T-cell (primary cell): ENCODE measurements at regions not wholly inside any gene's neighbourhood (a gene's known extent, or its start where the extent isn't known, plus 50 kb on each side); places are given as distances from the start of the nearest gene placed in this dataset.
"Not testable (repeated sequence)": the region's sequence is repeated elsewhere in the genome, so short reads cannot be mapped to it uniquely, and the experiment has no call there.

Experiments used
- ATAC-seq, 4 experiments: fragments of 200-7000 bp in 3 of 4; fragments of 150-1000 bp in 1 of 4; cut with Tn5 transposase; replicated peaks in 1 of 4; 1 replicate in 3 of 4; 2 replicates in 1 of 4; pipeline ENCODE4 v1.10.0; 2021; ENCODE audit warnings: moderate library complexity in 3 of 4, mild to moderate bottlenecking in 2 of 4, moderate number of reproducible peaks in 1 of 4
- CTCF ChIA-PET, 2 donors: fragments of 300-600 bp; sonication (Branson Sonifier 250); formaldehyde crosslinking; loops; one replicate each; lab custom pipeline; 2022; ENCODE audit warnings: antibody characterized with exemption in 2 of 2; lab: Charles Lee
- POLR2A ChIA-PET, 2 donors: fragments of 300-600 bp; sonication (Branson Sonifier 250); formaldehyde crosslinking; loops; one replicate each; lab custom pipeline; 2022; ENCODE audit warnings: antibody characterized with exemption in 2 of 2; lab: Charles Lee
- DNase-seq, 35 experiments: peaks; one replicate each; pipeline versions ENCODE4 v3.0.0 to v3.0.0-alpha.2; 2013 to 2023
- H3K27ac ChIP-seq: one replicate; pipeline ENCODE4 v1.5.1; 2013; ENCODE audit warnings: low read length
- H3K27me3 ChIP-seq, 2 experiments: replicated peaks in 1 of 2; 1 replicate in 1 of 2; 2 replicates in 1 of 2; pipeline versions ENCODE4 v1.6.1 to v1.7.0; 2013; ENCODE audit warnings: low read length in 1 of 2, mixed read lengths in 1 of 2; ENCODE audit not compliant: control insufficient read depth in 2 of 2, insufficient read depth in 2 of 2; ENCODE audit errors: extremely low read depth in 1 of 2
- H3K36me3 ChIP-seq, 2 donors: 1 replicate in 1 of 2; 2 replicates in 1 of 2; pipeline versions ENCODE4 v1.6.1 to v1.7.0; 2013; ENCODE audit warnings: low read length in 1 of 2; ENCODE audit not compliant: control insufficient read depth in 2 of 2, insufficient read depth in 1 of 2; ENCODE audit errors: extremely low read depth in 1 of 2
- H3K4me1 ChIP-seq, 2 experiments: 1 replicate in 1 of 2; 2 replicates in 1 of 2; pipeline versions ENCODE4 v1.6.1 to v1.7.0; 2013; ENCODE audit warnings: low read length in 2 of 2, mixed read lengths in 1 of 2; ENCODE audit not compliant: insufficient read depth in 2 of 2, control insufficient read depth in 1 of 2; ENCODE audit errors: extremely low read depth in 1 of 2
- H3K4me3 ChIP-seq, 2 donors: 1 replicate in 1 of 2; 2 replicates in 1 of 2; pipeline versions ENCODE4 v1.5.1 to v1.7.0; 2013; ENCODE audit warnings: mild to moderate bottlenecking in 2 of 2, low read length in 1 of 2, moderate library complexity in 1 of 2; ENCODE audit not compliant: control insufficient read depth in 1 of 2; ENCODE audit errors: extremely low read depth in 1 of 2
- H3K9me3 ChIP-seq: 2 replicates; pipeline ENCODE4 v1.7.0; 2013
- H3K27ac Mint-ChIP-seq, 2 donors: one replicate each; pipeline ENCODE4 v1.8.0; 2020 to 2021; ENCODE audit warnings: mild to moderate bottlenecking in 2 of 2, mixed read lengths in 2 of 2
- H3K27me3 Mint-ChIP-seq, 2 donors: one replicate each; pipeline ENCODE4 v1.8.0; 2021 to 2022; ENCODE audit warnings: mixed read lengths in 2 of 2
- H3K36me3 Mint-ChIP-seq: one replicate; pipeline ENCODE4 v1.8.0; 2021; ENCODE audit warnings: mixed read lengths
- H3K4me1 Mint-ChIP-seq, 3 donors: one replicate each; pipeline ENCODE4 v1.8.0; 2020 to 2022; ENCODE audit warnings: mixed read lengths in 3 of 3, mild to moderate bottlenecking in 1 of 3
- H3K4me3 Mint-ChIP-seq, 3 donors: one replicate each; pipeline ENCODE4 v1.8.0; 2020 to 2022; ENCODE audit warnings: mild to moderate bottlenecking in 3 of 3, mixed read lengths in 3 of 3, moderate library complexity in 3 of 3
- H3K9me3 Mint-ChIP-seq, 3 donors: one replicate each; pipeline ENCODE4 v1.8.0; 2020 to 2022; ENCODE audit warnings: mixed read lengths in 3 of 3
- WGBS: methylation state at CpG from one replicate; pipeline ENCODE4 v1.1.5; 2013; ENCODE audit warnings: missing lambda C conversion rate; ENCODE audit not compliant: insufficient coverage; 5-methylcytosine and 5-hydroxymethylcytosine counted together

DNA sequence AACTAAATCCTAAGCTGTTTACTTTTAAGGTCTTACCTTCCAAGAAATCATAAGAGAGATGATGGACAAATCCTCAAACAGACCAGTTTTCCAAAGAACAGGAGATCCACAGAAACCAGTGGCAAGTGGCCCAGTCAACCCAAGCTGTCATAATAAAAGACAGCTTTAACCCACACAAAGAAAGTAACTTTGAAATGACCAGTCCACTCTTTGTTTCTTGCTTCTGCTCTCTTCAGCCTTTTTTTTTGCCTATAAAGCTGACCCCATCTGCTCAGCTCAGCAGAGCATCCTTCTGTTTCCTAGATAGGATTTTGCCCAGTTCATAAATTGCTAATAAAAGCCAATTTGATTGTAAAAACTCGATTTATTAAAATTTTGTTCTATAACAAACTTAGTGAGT lies 299.4 kb downstream of the OXSM start:
- ChIA-PET CTCF (no interaction called here), POLR2A (no interaction called here)
- Mint-ChIP-seq H3K4me1 (no peaks in the 10 kb centered on the region), H3K27me3 (no peaks in the 10 kb centered on the region), H3K4me3 (no peak overlapping the region), H3K36me3 (no peaks in the 10 kb centered on the region), H3K27ac (no peak overlapping the region), H3K9me3 (peaks cover 16 to 26% (median 26%) of the 10 kb centered on the region in 3 donors)
- Histone ChIP-seq H3K36me3 (no peaks in the 10 kb centered on the region), H3K4me1 (no peaks in the 10 kb centered on the region), H3K4me3 (no peak overlapping the region), H3K27ac (no peak overlapping the region), H3K9me3 (no peaks in the 10 kb centered on the region), H3K27me3 (no peaks in the 10 kb centered on the region)
- ATAC-seq (no peak), DNase-seq (no peak)
- WGBS, result no CpG with 5 or more reads among the region's 1 CpG

DNA sequence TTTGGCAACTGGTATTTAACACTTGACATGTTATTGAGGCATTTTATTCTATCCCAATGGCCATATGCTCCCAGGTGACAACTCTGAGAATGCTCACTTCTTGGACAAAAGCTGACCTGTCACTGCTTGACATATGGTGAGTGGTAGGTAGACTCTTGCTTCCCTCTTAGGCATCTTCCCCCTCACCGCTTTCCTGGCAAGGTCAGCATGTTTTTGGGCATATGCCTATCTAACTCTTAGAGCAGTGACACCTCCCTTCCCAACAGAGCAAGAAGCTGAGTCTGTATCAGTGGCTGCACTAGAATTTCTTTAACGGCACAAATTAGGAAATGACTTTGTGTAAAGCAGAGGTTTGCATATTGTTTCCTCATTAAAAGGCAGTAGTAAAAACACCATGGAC lies 300.7 kb downstream of the OXSM start:
- H3K4me3 ChIP-seq, result no peak overlapping the region
- H3K27ac ChIP-seq, result no peak overlapping the region
- CTCF ChIA-PET, result no interaction called here
- H3K4me3 Mint-ChIP-seq, result no peak overlapping the region
- no peak for DNase-seq
- POLR2A ChIA-PET, result no interaction called here
- H3K4me1 Mint-ChIP-seq, result no peaks in the 10 kb centered on the region
- H3K36me3 ChIP-seq, result no peaks in the 10 kb centered on the region
- no peaks in the 10 kb centered on the region for H3K27me3 Mint-ChIP-seq
- H3K9me3 Mint-ChIP-seq, result peaks cover 23 to 34% (median 25%) of the 10 kb centered on the region in 3 donors
- no peaks in the 10 kb centered on the region for H3K27me3 ChIP-seq
- no peak overlapping the region for H3K27ac Mint-ChIP-seq
- H3K9me3 ChIP-seq, result no peaks in the 10 kb centered on the region
- no CpG with 5 or more reads among the region's 2 CpGs for WGBS
- no peaks in the 10 kb centered on the region for H3K36me3 Mint-ChIP-seq
- ATAC-seq, result no peak
- H3K4me1 ChIP-seq, result no peaks in the 10 kb centered on the region

DNA sequence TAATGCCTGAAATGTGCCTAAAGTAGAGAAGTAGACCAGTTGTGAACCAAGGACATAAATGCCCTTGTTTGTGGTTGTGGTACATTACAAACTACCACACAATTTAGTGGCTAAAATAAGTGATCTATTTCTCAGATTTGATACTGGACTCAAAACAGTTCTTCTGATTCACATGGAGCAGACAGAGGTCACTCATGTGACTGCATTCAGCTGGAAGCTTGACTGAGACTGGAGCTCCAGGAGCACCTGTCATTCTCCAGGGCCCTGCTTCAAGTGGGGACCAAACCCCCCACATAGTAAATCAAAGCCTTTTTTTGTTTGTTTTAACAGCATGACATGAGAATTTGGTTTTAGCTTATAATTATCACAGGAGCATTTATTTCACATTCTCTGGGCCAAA lies 301.2 kb downstream of the OXSM start:
- ChIA-PET POLR2A (no interaction called here), CTCF (no interaction called here)
- ATAC-seq, result no peak
- no peak overlapping the region for H3K4me3 ChIP-seq
- Mint-ChIP-seq H3K9me3 (peaks cover 23 to 37% (median 30%) of the 10 kb centered on the region in 3 donors), H3K4me1 (no peaks in the 10 kb centered on the region), H3K36me3 (no peaks in the 10 kb centered on the region), H3K4me3 (no peak overlapping the region), H3K27me3 (no peaks in the 10 kb centered on the region), H3K27ac (no peak overlapping the region)
- H3K27ac ChIP-seq, result no peak overlapping the region
- H3K9me3 ChIP-seq, result no peaks in the 10 kb centered on the region
- no peaks in the 10 kb centered on the region for H3K4me1 ChIP-seq
- no peak for DNase-seq
- no peaks in the 10 kb centered on the region for H3K27me3 ChIP-seq
- H3K36me3 ChIP-seq, result no peaks in the 10 kb centered on the region

DNA sequence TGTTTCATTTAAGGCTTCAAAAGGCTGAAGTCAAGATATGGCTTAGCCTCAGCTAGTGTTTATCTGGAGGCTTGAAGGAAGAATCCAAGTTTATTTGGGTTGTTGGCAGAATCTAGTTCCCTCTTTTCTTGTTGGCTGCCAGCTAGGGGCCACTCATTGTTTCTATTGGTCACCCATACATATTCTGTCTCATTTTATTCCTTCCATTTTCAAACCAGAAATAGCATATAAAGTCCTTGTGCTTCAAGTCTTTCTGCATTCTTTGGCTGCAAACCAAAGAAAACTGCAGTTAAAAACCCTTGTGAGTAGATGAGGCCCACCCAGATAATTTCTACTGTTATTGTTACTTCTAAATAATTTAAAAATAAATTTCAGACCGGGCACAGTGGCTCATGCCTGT lies 301.7 kb downstream of the OXSM start:
- H3K36me3 Mint-ChIP-seq, result no peaks in the 10 kb centered on the region
- CTCF ChIA-PET, result no interaction called here
- no peaks in the 10 kb centered on the region for H3K9me3 ChIP-seq
- no peaks in the 10 kb centered on the region for H3K4me1 Mint-ChIP-seq
- no peak overlapping the region for H3K4me3 ChIP-seq
- H3K27ac ChIP-seq, result no peak overlapping the region
- WGBS, result no CpG with 5 or more reads among the region's 1 CpG
- ATAC-seq (no peak), DNase-seq (no peak)
- H3K4me1 ChIP-seq, result no peaks in the 10 kb centered on the region
- POLR2A ChIA-PET, result no interaction called here
- peaks cover 23 to 34% (median 33%) of the 10 kb centered on the region in 3 donors for H3K9me3 Mint-ChIP-seq
- no peaks in the 10 kb centered on the region for H3K27me3 ChIP-seq
- H3K4me3 Mint-ChIP-seq, result no peak overlapping the region
- H3K27ac Mint-ChIP-seq, result no peak overlapping the region
- no peaks in the 10 kb centered on the region for H3K36me3 ChIP-seq
- no peaks in the 10 kb centered on the region for H3K27me3 Mint-ChIP-seq

DNA sequence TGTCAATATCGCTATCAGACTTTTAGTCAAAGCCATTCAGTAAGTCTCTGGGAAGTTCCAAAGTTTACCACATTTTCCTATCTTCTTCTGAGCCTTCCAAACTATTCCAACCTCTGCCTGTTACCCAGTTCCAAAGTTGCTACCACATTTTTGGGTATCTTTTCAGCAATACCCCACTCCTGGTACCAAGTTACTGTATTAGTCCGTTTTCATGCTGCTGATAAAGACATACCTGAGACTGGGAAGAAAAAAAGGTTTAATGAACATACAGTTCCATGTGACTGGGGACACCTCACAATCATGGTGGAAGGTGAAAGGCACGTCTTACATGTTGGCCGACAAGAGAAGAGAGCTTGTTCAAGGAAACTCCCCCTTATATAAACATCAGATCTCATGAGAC lies 307.2 kb downstream of the OXSM start:
- H3K36me3 ChIP-seq, H3K9me3 ChIP-seq, H3K4me3 Mint-ChIP-seq, H3K4me1 ChIP-seq, H3K27ac Mint-ChIP-seq, ATAC-seq, H3K4me1 Mint-ChIP-seq, H3K36me3 Mint-ChIP-seq, H3K27ac ChIP-seq, POLR2A ChIA-PET, H3K27me3 ChIP-seq, H3K4me3 ChIP-seq, H3K27me3 Mint-ChIP-seq, CTCF ChIA-PET, DNase-seq: not testable (repeated sequence)
- WGBS, result 91% methylated on average over 1 of the region's 4 CpGs
- H3K9me3 Mint-ChIP-seq, result peaks cover 16 to 38% (median 37%) of the 10 kb centered on the region in 3 donors

DNA sequence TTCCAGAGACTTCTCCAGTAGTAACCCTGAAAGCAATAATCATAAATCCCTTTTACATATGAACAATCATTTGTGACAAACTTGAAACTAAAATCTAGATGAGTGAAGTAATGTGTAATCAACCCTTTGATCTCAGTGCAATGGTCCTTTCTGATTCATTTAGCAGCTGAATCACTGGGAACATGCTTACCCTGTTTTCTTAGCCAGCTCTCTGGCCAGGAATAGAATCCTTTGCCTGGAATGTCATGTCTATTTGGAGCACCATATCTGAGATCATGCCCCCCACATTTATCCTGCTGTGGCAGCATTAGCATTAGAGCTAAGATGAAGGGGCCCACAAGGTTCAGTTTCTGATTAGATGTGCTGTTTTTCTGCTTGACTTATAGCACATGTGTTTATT lies 309.8 kb downstream of the OXSM start:
- H3K36me3 Mint-ChIP-seq, result no peaks in the 10 kb centered on the region
- H3K27ac Mint-ChIP-seq, result no peak overlapping the region
- CTCF ChIA-PET, result no interaction called here
- peaks cover 11 to 32% (median 31%) of the 10 kb centered on the region in 3 donors for H3K9me3 Mint-ChIP-seq
- Histone ChIP-seq H3K4me1 (no peaks in the 10 kb centered on the region), H3K4me3 (no peak overlapping the region), H3K36me3 (no peaks in the 10 kb centered on the region), H3K27me3 (no peaks in the 10 kb centered on the region), H3K27ac (no peak overlapping the region), H3K9me3 (no peaks in the 10 kb centered on the region)
- H3K4me1 Mint-ChIP-seq, result no peaks in the 10 kb centered on the region
- POLR2A ChIA-PET, result no interaction called here
- no peak overlapping the region for H3K4me3 Mint-ChIP-seq
- DNase-seq (no peak), ATAC-seq (no peak)
- no peaks in the 10 kb centered on the region for H3K27me3 Mint-ChIP-seq

DNA sequence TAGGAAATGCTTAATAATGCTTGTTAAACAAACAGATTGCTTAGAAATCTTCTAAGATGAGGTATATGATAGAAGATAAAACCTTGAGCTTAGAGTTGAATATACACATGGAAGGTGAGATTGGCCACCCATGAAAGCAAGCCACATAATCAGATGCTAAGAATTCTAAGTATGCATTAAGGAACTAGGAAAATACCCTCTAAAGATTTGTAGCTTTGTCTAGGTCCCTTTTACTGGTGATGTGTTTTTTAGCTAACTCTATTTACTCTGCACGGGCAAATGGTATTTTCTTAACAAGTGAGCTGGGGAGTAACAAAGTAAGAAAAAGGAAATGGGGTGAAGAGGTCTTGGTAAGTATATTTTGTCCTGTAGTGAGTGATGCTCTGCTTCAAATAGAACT lies 310.3 kb downstream of the OXSM start:
- ATAC-seq (no peak), DNase-seq (no peak)
- Histone ChIP-seq H3K27ac (no peak overlapping the region), H3K36me3 (no peaks in the 10 kb centered on the region), H3K9me3 (no peaks in the 10 kb centered on the region), H3K4me3 (no peak overlapping the region), H3K4me1 (no peaks in the 10 kb centered on the region), H3K27me3 (no peaks in the 10 kb centered on the region)
- ChIA-PET POLR2A (no interaction called here), CTCF (no interaction called here)
- Mint-ChIP-seq H3K36me3 (no peaks in the 10 kb centered on the region), H3K27me3 (no peaks in the 10 kb centered on the region), H3K27ac (no peak overlapping the region), H3K4me1 (no peaks in the 10 kb centered on the region), H3K9me3 (peaks cover 11 to 29% (median 29%) of the 10 kb centered on the region in 3 donors), H3K4me3 (no peak overlapping the region)
- WGBS, result no CpG with 5 or more reads among the region's 1 CpG
